ENCODE measurements at regions not wholly inside any gene's neighbourhood (a gene's known extent, or its start where the extent isn't known, plus 50 kb on each side); places are given as distances from the start of the nearest gene placed in this dataset.
"Not testable (repeated sequence)": the region's sequence is repeated elsewhere in the genome, so short reads cannot be mapped to it uniquely, and the experiment has no call there.

GRCh38 chr21:9024006-9024767 lies 1497.2 kb upstream of the TPTE start:
- DNase-seq (ENCODE audit: low read depth) = not testable (repeated sequence)

GRCh38 chr21:9026729-9027416 lies 1494.5 kb upstream of the TPTE start:
- DNase-seq (ENCODE audit: low read depth) = not testable (repeated sequence)

- DNase-seq (ENCODE audit: low read depth) = not testable (repeated sequence)
Measured at GRCh38 chr21:9027417-9027800, 1494.0 kb upstream of the TPTE start.

GRCh38 chr21:9028624-9029431 lies 1492.6 kb upstream of the TPTE start:
- DNase-seq (ENCODE audit: low read depth) = not testable (repeated sequence)

- DNase-seq (ENCODE audit: low read depth) = not testable (repeated sequence)
Measured at GRCh38 chr21:9030141-9030665, 1491.2 kb upstream of the TPTE start.

GRCh38 chr21:9031482-9032374 lies 1489.7 kb upstream of the TPTE start:
- DNase-seq (ENCODE audit: low read depth) = not testable (repeated sequence)

GRCh38 chr21:9032547-9032946 lies 1488.8 kb upstream of the TPTE start:
- DNase-seq (ENCODE audit: low read depth) = not testable (repeated sequence)

- not testable (repeated sequence) for DNase-seq (ENCODE audit: low read depth)
Measured at GRCh38 chr21:9033295-9033694, 1488.1 kb upstream of the TPTE start.

GRCh38 chr21:9034491-9035200 lies 1486.7 kb upstream of the TPTE start:
- not testable (repeated sequence) for DNase-seq (ENCODE audit: low read depth)

- not testable (repeated sequence) for DNase-seq (ENCODE audit: low read depth)
Measured at GRCh38 chr21:9035225-9035624, 1486.2 kb upstream of the TPTE start.

GRCh38 chr21:9035970-9036369 lies 1485.4 kb upstream of the TPTE start:
- not testable (repeated sequence) for DNase-seq (ENCODE audit: low read depth)

GRCh38 chr21:9036966-9037587 lies 1484.3 kb upstream of the TPTE start:
- not testable (repeated sequence) for DNase-seq (ENCODE audit: low read depth)

- not testable (repeated sequence) for DNase-seq (ENCODE audit: low read depth)
Measured at GRCh38 chr21:9037588-9038544, 1483.5 kb upstream of the TPTE start.

- not testable (repeated sequence) for DNase-seq (ENCODE audit: low read depth)
Measured at GRCh38 chr21:9039520-9040365, 1481.6 kb upstream of the TPTE start.

- not testable (repeated sequence) for DNase-seq (ENCODE audit: low read depth)
Measured at GRCh38 chr21:9040406-9040805, 1481.0 kb upstream of the TPTE start.

GRCh38 chr21:9041175-9041948 lies 1480.0 kb upstream of the TPTE start:
- DNase-seq (ENCODE audit: low read depth) = not testable (repeated sequence)

GRCh38 chr21:9043089-9043488 lies 1478.3 kb upstream of the TPTE start:
- not testable (repeated sequence) for DNase-seq (ENCODE audit: low read depth)

All from RPMI7951 (cell line).